ENCODE measurements at regions not wholly inside any gene's neighbourhood (a gene's known extent, or its start where the extent isn't known, plus 50 kb on each side); places are given as distances from the start of the nearest gene placed in this dataset.

DNA sequence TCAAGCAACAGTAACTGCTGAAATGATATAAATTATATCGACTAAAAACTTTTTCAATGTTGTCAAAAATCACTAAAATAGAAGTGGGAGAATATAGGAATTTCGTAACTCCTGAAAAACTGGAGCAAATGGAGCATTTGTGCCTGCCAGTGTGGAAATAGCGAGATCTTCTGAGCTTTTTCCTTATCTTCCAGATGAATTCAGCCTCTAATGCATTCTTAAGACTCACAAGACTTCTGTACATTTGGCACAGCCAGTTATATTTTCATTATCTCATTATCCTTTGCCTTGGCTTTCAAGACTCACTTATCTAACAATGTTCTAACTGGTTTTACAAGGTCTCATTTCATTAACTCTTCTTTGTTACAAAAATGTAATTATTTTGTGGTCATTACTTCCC, 252.4 kb downstream of the GXYLT1 start:
- TF ChIP-seq, protein P1, sequence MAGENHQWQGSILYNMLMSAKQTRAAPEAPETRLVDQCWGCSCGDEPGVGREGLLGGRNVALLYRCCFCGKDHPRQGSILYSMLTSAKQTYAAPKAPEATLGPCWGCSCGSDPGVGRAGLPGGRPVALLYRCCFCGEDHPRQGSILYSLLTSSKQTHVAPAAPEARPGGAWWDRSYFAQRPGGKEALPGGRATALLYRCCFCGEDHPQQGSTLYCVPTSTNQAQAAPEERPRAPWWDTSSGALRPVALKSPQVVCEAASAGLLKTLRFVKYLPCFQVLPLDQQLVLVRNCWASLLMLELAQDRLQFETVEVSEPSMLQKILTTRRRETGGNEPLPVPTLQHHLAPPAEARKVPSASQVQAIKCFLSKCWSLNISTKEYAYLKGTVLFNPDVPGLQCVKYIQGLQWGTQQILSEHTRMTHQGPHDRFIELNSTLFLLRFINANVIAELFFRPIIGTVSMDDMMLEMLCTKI (IDR thresholded peaks at IDR 0.05; ENCODE audit: partially characterized antibody): no peak
- TF ChIP-seq, protein P2, sequence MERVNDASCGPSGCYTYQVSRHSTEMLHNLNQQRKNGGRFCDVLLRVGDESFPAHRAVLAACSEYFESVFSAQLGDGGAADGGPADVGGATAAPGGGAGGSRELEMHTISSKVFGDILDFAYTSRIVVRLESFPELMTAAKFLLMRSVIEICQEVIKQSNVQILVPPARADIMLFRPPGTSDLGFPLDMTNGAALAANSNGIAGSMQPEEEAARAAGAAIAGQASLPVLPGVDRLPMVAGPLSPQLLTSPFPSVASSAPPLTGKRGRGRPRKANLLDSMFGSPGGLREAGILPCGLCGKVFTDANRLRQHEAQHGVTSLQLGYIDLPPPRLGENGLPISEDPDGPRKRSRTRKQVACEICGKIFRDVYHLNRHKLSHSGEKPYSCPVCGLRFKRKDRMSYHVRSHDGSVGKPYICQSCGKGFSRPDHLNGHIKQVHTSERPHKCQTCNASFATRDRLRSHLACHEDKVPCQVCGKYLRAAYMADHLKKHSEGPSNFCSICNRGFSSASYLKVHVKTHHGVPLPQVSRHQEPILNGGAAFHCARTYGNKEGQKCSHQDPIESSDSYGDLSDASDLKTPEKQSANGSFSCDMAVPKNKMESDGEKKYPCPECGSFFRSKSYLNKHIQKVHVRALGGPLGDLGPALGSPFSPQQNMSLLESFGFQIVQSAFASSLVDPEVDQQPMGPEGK (CRISPR knock-in tag; IDR thresholded peaks at IDR 0.05; ENCODE audit: borderline replicate concordance): no peak
- TF ChIP-seq, protein P3, sequence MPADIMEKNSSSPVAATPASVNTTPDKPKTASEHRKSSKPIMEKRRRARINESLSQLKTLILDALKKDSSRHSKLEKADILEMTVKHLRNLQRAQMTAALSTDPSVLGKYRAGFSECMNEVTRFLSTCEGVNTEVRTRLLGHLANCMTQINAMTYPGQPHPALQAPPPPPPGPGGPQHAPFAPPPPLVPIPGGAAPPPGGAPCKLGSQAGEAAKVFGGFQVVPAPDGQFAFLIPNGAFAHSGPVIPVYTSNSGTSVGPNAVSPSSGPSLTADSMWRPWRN (IDR thresholded peaks at IDR 0.05; ENCODE audit: low read depth): no peak
- TF ChIP-seq KLF1 (tag; IDR thresholded peaks at IDR 0.05) (no peak), TGIF2 (CRISPR knock-in tag; IDR thresholded peaks at IDR 0.05) (no peak), TEAD1 (CRISPR knock-in tag; IDR thresholded peaks at IDR 0.05) (no peak), EZH2 (IDR thresholded peaks at IDR 0.05; ENCODE audit: borderline replicate concordance, low read depth, low read length) (no peak), ZNF785 (CRISPR knock-in tag; IDR thresholded peaks at IDR 0.05) (no peak), GTF2F1 (IDR thresholded peaks at IDR 0.05; ENCODE audit: low read depth, low read length) (no peak), MEIS2 (IDR thresholded peaks at IDR 0.05; ENCODE audit: partially characterized antibody) (no peak), NEUROD1 (IDR thresholded peaks at IDR 0.05; ENCODE audit: borderline replicate concordance, low read depth, low read length, partially characterized antibody) (no peak), FOS (IDR thresholded peaks at IDR 0.05; ENCODE audit: extremely low read depth, insufficient read length) (no peak), CCAR2 (IDR thresholded peaks at IDR 0.05; ENCODE audit: low read depth, low read length) (no peak)
- TF ChIP-seq, protein P4, sequence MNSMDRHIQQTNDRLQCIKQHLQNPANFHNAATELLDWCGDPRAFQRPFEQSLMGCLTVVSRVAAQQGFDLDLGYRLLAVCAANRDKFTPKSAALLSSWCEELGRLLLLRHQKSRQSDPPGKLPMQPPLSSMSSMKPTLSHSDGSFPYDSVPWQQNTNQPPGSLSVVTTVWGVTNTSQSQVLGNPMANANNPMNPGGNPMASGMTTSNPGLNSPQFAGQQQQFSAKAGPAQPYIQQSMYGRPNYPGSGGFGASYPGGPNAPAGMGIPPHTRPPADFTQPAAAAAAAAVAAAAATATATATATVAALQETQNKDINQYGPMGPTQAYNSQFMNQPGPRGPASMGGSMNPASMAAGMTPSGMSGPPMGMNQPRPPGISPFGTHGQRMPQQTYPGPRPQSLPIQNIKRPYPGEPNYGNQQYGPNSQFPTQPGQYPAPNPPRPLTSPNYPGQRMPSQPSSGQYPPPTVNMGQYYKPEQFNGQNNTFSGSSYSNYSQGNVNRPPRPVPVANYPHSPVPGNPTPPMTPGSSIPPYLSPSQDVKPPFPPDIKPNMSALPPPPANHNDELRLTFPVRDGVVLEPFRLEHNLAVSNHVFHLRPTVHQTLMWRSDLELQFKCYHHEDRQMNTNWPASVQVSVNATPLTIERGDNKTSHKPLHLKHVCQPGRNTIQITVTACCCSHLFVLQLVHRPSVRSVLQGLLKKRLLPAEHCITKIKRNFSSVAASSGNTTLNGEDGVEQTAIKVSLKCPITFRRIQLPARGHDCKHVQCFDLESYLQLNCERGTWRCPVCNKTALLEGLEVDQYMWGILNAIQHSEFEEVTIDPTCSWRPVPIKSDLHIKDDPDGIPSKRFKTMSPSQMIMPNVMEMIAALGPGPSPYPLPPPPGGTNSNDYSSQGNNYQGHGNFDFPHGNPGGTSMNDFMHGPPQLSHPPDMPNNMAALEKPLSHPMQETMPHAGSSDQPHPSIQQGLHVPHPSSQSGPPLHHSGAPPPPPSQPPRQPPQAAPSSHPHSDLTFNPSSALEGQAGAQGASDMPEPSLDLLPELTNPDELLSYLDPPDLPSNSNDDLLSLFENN (IDR thresholded peaks at IDR 0.05; ENCODE audit: low read depth in 2 of 2, low read length in 2 of 2): no peak
- TF ChIP-seq, protein P5, sequence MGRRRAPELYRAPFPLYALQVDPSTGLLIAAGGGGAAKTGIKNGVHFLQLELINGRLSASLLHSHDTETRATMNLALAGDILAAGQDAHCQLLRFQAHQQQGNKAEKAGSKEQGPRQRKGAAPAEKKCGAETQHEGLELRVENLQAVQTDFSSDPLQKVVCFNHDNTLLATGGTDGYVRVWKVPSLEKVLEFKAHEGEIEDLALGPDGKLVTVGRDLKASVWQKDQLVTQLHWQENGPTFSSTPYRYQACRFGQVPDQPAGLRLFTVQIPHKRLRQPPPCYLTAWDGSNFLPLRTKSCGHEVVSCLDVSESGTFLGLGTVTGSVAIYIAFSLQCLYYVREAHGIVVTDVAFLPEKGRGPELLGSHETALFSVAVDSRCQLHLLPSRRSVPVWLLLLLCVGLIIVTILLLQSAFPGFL (CRISPR knock-in tag; IDR thresholded peaks at IDR 0.05): no peak
- no peaks in the 10 kb centered on the region for H3K27me3 ChIP-seq (ENCODE audit: control insufficient read depth in 2 of 2, insufficient read depth in 2 of 2, low read length in 2 of 2)

More for the DNA sequence above, 252.4 kb downstream of the GXYLT1 start:
- no peaks in the 10 kb centered on the region for H4K20me1 ChIP-seq (replicated peaks; ENCODE audit: control insufficient read depth, insufficient read depth, low read length)
- H3K36me3 ChIP-seq (ENCODE audit: control insufficient read depth, insufficient read depth, low read length): no peaks in the 10 kb centered on the region
- H3K4me2 ChIP-seq (ENCODE audit: insufficient read depth, low read length): no peak overlapping the region
- H2AFZ ChIP-seq (ENCODE audit: low read depth, low read length): no peak overlapping the region
- ChIA-PET CTCF (ENCODE audit: low intra/inter-chr PET ratio) (no interaction called here), POLR2A (interaction anchor here (0.6 kb wide), 1 partner anchor 551 kb away, joined by 3 read pairs; no protein-coding TSS in a partner anchor)
- no peaks in the 10 kb centered on the region for H3K9me3 ChIP-seq (replicated peaks; ENCODE audit: control insufficient read depth, insufficient read depth, low read depth, low read length)
- H3K27ac ChIP-seq (ENCODE audit: extremely low read depth, low read depth, low read length): no peak overlapping the region
- intact Hi-C loops (cut with micrococcal nuclease): no loop called here
- FAIRE-seq (no peak), ATAC-seq (no peak), DNase-seq (ENCODE audit: extremely low read depth in 1 of 4, low spot score in 3 of 4) (no peak)
- H3K4me3 ChIP-seq: no peak overlapping the region
- 3% methylated on average over 3 of the region's 3 CpGs for WGBS (ENCODE audit: insufficient coverage, low coverage, missing lambda C conversion rate)
- H3K9me1 ChIP-seq (ENCODE audit: control insufficient read depth, insufficient read depth, low read length): no peaks in the 10 kb centered on the region
- H3K79me2 ChIP-seq (ENCODE audit: control insufficient read depth, insufficient read depth, low read length): no peaks in the 10 kb centered on the region
- H3K9ac ChIP-seq (ENCODE audit: insufficient read depth in 1 of 2, low read depth in 2 of 2, low read length in 2 of 2): no peak overlapping the region
- no TSS peak for BruUV-seq (replicated peaks)
- H3K4me1 ChIP-seq (replicated peaks in 1 of 2; ENCODE audit: control insufficient read depth in 2 of 2, insufficient read depth in 2 of 2, low read length in 2 of 2): no peaks in the 10 kb centered on the region
- in situ Hi-C loops (cut with MboI): no loop called here

All from K562 (cell line).